ENCODE measurements at regions not wholly inside any gene's neighbourhood (a gene's known extent, or its start where the extent isn't known, plus 50 kb on each side); places are given as distances from the start of the nearest gene placed in this dataset.

GRCh38 chr7:36802459-36803135 lies 78.3 kb upstream of the AOAH start:
- H3K9me3 Mint-ChIP-seq, result peaks cover 63% of the 10 kb centered on the region
- TF ChIP-seq CTCF (IDR thresholded peaks at IDR 0.05), result no peak
- H3K27me3 Mint-ChIP-seq (ENCODE audit: insufficient read depth), result no peaks in the 10 kb centered on the region
- H3K27ac Mint-ChIP-seq, result no peak overlapping the region
- DNase-seq, result no peak
- H3K4me3 Mint-ChIP-seq, result no peak overlapping the region
- H3K36me3 Mint-ChIP-seq (ENCODE audit: low read depth), result no peaks in the 10 kb centered on the region
- no peaks in the 10 kb centered on the region for H3K4me1 Mint-ChIP-seq (ENCODE audit: low read depth)

GRCh38 chr7:36796850-36797536 lies 72.7 kb upstream of the AOAH start:
- Mint-ChIP-seq H3K4me1 (ENCODE audit: low read depth) (no peaks in the 10 kb centered on the region), H3K9me3 (peaks cover 47% of the 10 kb centered on the region), H3K4me3 (no peak overlapping the region), H3K27me3 (ENCODE audit: insufficient read depth) (peaks cover 2% of the 10 kb centered on the region; the same call in 1 of the 2 replicates), H3K27ac (no peak overlapping the region), H3K36me3 (ENCODE audit: low read depth) (no peaks in the 10 kb centered on the region)
- no peak for TF ChIP-seq CTCF (IDR thresholded peaks at IDR 0.05)
- DNase-seq, result no peak

DNA sequence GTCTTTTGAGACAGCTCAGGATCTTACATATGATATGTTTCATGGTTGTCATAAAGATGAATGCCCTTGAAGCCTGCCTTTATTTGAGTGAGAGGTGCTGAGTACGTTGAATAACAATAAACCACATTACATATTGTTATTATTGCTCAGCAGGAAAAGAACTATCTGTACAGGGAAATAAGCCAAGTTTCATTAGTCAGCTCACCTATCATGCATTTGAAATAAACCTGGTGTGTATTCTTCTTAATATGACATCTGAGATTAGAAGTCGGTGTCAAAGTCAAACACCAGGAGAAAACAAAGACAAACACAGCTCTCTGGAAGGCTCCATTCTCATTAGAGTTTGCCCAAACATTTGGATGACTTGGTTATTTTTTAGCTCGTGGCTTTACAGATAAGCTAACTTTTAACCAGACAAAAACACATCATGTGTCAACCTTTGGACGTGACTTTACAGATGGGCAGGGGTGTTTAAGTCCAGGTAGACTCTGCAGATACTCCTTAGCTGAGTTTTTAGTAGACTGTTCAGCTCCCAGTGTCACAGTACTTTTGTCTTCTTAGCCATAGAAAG lies 71.2 kb upstream of the AOAH start:
- peaks cover 46% of the 10 kb centered on the region for H3K9me3 Mint-ChIP-seq
- no peak for DNase-seq
- H3K27me3 Mint-ChIP-seq (ENCODE audit: insufficient read depth), result peaks cover 2% of the 10 kb centered on the region; the same call in 1 of the 2 replicates
- no peaks in the 10 kb centered on the region for H3K36me3 Mint-ChIP-seq (ENCODE audit: low read depth)
- TF ChIP-seq CTCF (IDR thresholded peaks at IDR 0.05), result no peak
- H3K4me1 Mint-ChIP-seq (ENCODE audit: low read depth), result no peaks in the 10 kb centered on the region
- H3K4me3 Mint-ChIP-seq, result no peak overlapping the region
- no peak overlapping the region for H3K27ac Mint-ChIP-seq

GRCh38 chr7:36794689-36795088 lies 70.4 kb upstream of the AOAH start:
- Mint-ChIP-seq H3K36me3 (ENCODE audit: low read depth) (no peaks in the 10 kb centered on the region), H3K27ac (no peak overlapping the region), H3K4me3 (no peak overlapping the region)

GRCh38 chr7:36792421-36792820 lies 68.1 kb upstream of the AOAH start:
- Mint-ChIP-seq H3K27ac (no peak overlapping the region), H3K4me1 (ENCODE audit: low read depth) (no peaks in the 10 kb centered on the region), H3K27me3 (ENCODE audit: insufficient read depth) (peaks cover 2% of the 10 kb centered on the region; the same call in 1 of the 2 replicates), H3K36me3 (ENCODE audit: low read depth) (no peaks in the 10 kb centered on the region), H3K9me3 (peaks cover 48% of the 10 kb centered on the region), H3K4me3 (no peak overlapping the region)
- TF ChIP-seq CTCF (IDR thresholded peaks at IDR 0.05), result no peak
- no peak for DNase-seq

More at GRCh38 chr7:36794689-36795088, 70.4 kb upstream of the AOAH start:
- Mint-ChIP-seq H3K27me3 (ENCODE audit: insufficient read depth) (peaks cover 2% of the 10 kb centered on the region; the same call in 1 of the 2 replicates), H3K9me3 (peaks cover 42% of the 10 kb centered on the region), H3K4me1 (ENCODE audit: low read depth) (no peaks in the 10 kb centered on the region)
- no peak for TF ChIP-seq CTCF (IDR thresholded peaks at IDR 0.05)
- no peak for DNase-seq
